H1 (cell line): ENCODE measurements at regions not wholly inside any gene's neighbourhood (a gene's known extent, or its start where the extent isn't known, plus 50 kb on each side); places are given as distances from the start of the nearest gene placed in this dataset.

ENCODE experiments used
- CBX5 ChIP-seq: fragments of 300-800, 300-1000 bp; sonication (generic); IDR thresholded peaks from 2 replicates; pipeline ENCODE4 v1.7.1; 2016; ENCODE audit warnings: antibody characterized with exemption, low read length, low read depth
- CTCF ChIP-seq, 3 experiments: IDR thresholded peaks; 1 replicate in 2 of 3; 2 replicates in 1 of 3; pipeline versions ENCODE4 v1.5.1 to v1.6.1; 2011; ENCODE audit warnings: low read length in 3 of 3, mild to moderate bottlenecking in 3 of 3, inconsistent platforms in 2 of 3, low read depth in 1 of 3, moderate library complexity in 1 of 3; ENCODE audit not compliant: insufficient read depth in 1 of 3; ENCODE audit errors: control extremely low read depth in 1 of 3
- EGR1 ChIP-seq: IDR thresholded peaks from 2 replicates; pipeline ENCODE4 v1.6.1; 2011; ENCODE audit warnings: low read depth, low read length, borderline replicate concordance
- EZH2 ChIP-seq: fragments of 200-600 bp; sonication (generic); IDR thresholded peaks from 2 replicates; pipeline ENCODE4 v1.7.1; 2012; ENCODE audit warnings: low read depth, mild to moderate bottlenecking, moderate library complexity, low read length, inconsistent platforms; ENCODE audit not compliant: severe bottlenecking
- GABPA ChIP-seq: IDR thresholded peaks from 2 replicates; pipeline ENCODE4 v1.6.1; 2011; ENCODE audit warnings: mild to moderate bottlenecking, low read length, moderate library complexity, borderline replicate concordance; ENCODE audit not compliant: insufficient read depth
- GTF2F1 ChIP-seq: IDR thresholded peaks from 2 replicates; pipeline ENCODE4 v1.6.1; 2012; ENCODE audit warnings: low read depth, low read length, improper control_type of control experiment, borderline replicate concordance
- KDM1A ChIP-seq: fragments of 200-600, 300-600 bp; sonication (generic); IDR thresholded peaks from 2 replicates; pipeline ENCODE4 v1.7.1; 2016; ENCODE audit warnings: mild to moderate bottlenecking, low read length, borderline replicate concordance
- POLR2A ChIP-seq, 2 experiments: IDR thresholded peaks; 1 replicate in 1 of 2; 2 replicates in 1 of 2; pipeline ENCODE4 v1.6.1; 2011; ENCODE audit warnings: low read depth in 2 of 2, low read length in 2 of 2, mild to moderate bottlenecking in 2 of 2; ENCODE audit errors: control extremely low read depth in 1 of 2
- POLR2AphosphoS5 ChIP-seq: IDR thresholded peaks from 2 replicates; pipeline ENCODE4 v1.6.1; 2011; ENCODE audit warnings: low read depth, low read length
- RBBP5 ChIP-seq: IDR thresholded peaks from 2 replicates; pipeline ENCODE4 v1.7.1; 2012; ENCODE audit warnings: low read depth, mild to moderate bottlenecking, inconsistent platforms, low read length, moderate library complexity, borderline replicate concordance
- RNF2 ChIP-seq: fragments of 200-900, 300-1000 bp; sonication (generic); IDR thresholded peaks from 2 replicates; pipeline ENCODE4 v1.7.1; 2016; ENCODE audit warnings: borderline replicate concordance, low read depth, mild to moderate bottlenecking, antibody characterized with exemption, low read length; ENCODE audit not compliant: poor library complexity, severe bottlenecking; ENCODE audit errors: missing control alignments
- SP1 ChIP-seq: IDR thresholded peaks from 2 replicates; pipeline ENCODE4 v1.6.1; 2011; ENCODE audit warnings: low read depth, low read length
- SP2 ChIP-seq: IDR thresholded peaks from 2 replicates; pipeline ENCODE4 v1.6.1; 2012; ENCODE audit warnings: mild to moderate bottlenecking, low read length, inconsistent platforms

GRCh38 chr13:107331359-107331758 is 763.4 kb upstream of the ARGLU1 start:
- TF ChIP-seq RNF2 (no peak), RBBP5 (no peak), GABPA (no peak), CTCF (IDR thresholded peaks at IDR 0.05; ENCODE audit: control extremely low read depth in 1 of 3, insufficient read depth in 1 of 3, low read depth in 1 of 3, low read length in 3 of 3) (no peak), KDM1A (no peak), CBX5 (no peak), POLR2AphosphoS5 (no peak), GTF2F1 (no peak), EGR1 (no peak), POLR2A (IDR thresholded peaks at IDR 0.05; ENCODE audit: control extremely low read depth in 1 of 2, low read depth in 2 of 2, low read length in 2 of 2) (no peak), EZH2 (no peak), SP2 (no peak), SP1 (no peak)
